ENCODE measurements at regions not wholly inside any gene's neighbourhood (a gene's known extent, or its start where the extent isn't known, plus 50 kb on each side); places are given as distances from the start of the nearest gene placed in this dataset.

DNA sequence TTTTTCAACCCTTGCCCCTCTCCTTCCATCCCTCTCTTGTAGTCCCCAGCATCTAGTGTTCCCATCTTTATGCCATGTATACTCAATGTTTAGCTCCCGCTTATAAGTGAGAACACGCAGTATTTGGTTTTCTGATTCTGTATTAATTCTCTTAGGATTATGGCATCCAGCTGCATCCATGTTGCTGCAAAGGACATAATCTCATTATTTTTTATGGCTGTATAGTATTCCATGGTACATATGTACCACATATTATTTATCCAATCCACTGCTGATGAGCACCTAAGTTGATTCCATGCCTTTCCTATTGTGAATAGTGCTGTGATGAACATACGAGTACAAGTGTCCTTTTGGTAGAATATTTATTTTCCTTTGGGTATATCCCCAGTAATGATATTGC is 66.8 kb downstream of the UNC5CL start (continued):
- no peak for TF ChIP-seq ZHX2 (IDR thresholded peaks at IDR 0.05; ENCODE audit: low read depth)
- no peak for TF ChIP-seq ZHX2 (CRISPR knock-in tag; IDR thresholded peaks at IDR 0.05; ENCODE audit: borderline replicate concordance)
- TF ChIP-seq ZNF780A (CRISPR knock-in tag; IDR thresholded peaks at IDR 0.05): no peak
- TF ChIP-seq ZNF670 (CRISPR knock-in tag; IDR thresholded peaks at IDR 0.05; ENCODE audit: borderline replicate concordance): no peak
- TF ChIP-seq HCFC1 (IDR thresholded peaks at IDR 0.05; ENCODE audit: low read depth, low read length): no peak
- no peak for TF ChIP-seq ZNF768 (CRISPR knock-in tag; IDR thresholded peaks at IDR 0.05)
- TF ChIP-seq SAP130 (CRISPR knock-in tag; IDR thresholded peaks at IDR 0.05; ENCODE audit: low read depth): no peak
- no peak for TF ChIP-seq NBN (conservative IDR thresholded peaks at IDR 0.05)

GRCh38 chr6:40968620-40969164 is 70.3 kb downstream of the UNC5CL start:
- DNase-seq (ENCODE audit: low spot score): no peak
- POLR2A ChIA-PET: no interaction called here
- intact Hi-C loops (cut with micrococcal nuclease; ENCODE audit: unreplicated experiment) (no loop called here), in situ Hi-C loops (cut with HindIII; ENCODE audit: extremely low pct_ligation_motif_present, low pct_unique_long_range_greater_than_20kb) (no loop called here)
- Histone ChIP-seq H3K9ac (ENCODE audit: insufficient read depth, low read depth, low read length) (no peak overlapping the region), H3K36me3 (replicated peaks in 1 of 2; ENCODE audit: control insufficient read depth in 1 of 2, insufficient read depth in 2 of 2, low read length in 2 of 2) (no peaks in the 10 kb centered on the region), H3K27me3 (ENCODE audit: control insufficient read depth in 1 of 2, insufficient read depth in 2 of 2, low read length in 2 of 2) (no peaks in the 10 kb centered on the region), H3K4me2 (ENCODE audit: low read depth, low read length) (no peak overlapping the region), H3K4me3 (replicated peaks in 1 of 3; ENCODE audit: insufficient read depth in 1 of 3, low read depth in 2 of 3, low read length in 3 of 3) (no peak overlapping the region), H4K20me1 (ENCODE audit: insufficient read depth, low read length) (no peaks in the 10 kb centered on the region), H2AFZ (ENCODE audit: low read length) (no peak overlapping the region), H3K79me2 (ENCODE audit: insufficient read depth, low read length) (no peaks in the 10 kb centered on the region), H3K27ac (ENCODE audit: extremely low read length, insufficient read depth, low read length) (no peak overlapping the region), H3K4me1 (ENCODE audit: insufficient read depth, low read length) (peaks cover 27% of the 10 kb centered on the region), H3K9me3 (ENCODE audit: low read length) (no peaks in the 10 kb centered on the region)
- no TSS peak for BruUV-seq (replicated peaks)
- ATAC-seq: no peak
- CTCF ChIA-PET (ENCODE audit: low intra/inter-chr PET ratio, low total read pairs): no interaction called here
- TF ChIP-seq CEBPB (IDR thresholded peaks at IDR 0.05; ENCODE audit: borderline replicate concordance, low read depth, low read length): peak; percentile 34; the same call in 1 of the 2 replicates
- TF ChIP-seq NR3C1 (CRISPR knock-in tag; IDR thresholded peaks at IDR 0.05): no peak
- peak; percentile 83 for TF ChIP-seq ZNF629 (CRISPR knock-in tag; conservative IDR thresholded peaks at IDR 0.05)
- no peak for TF ChIP-seq TMF1 (CRISPR knock-in tag; IDR thresholded peaks at IDR 0.05; ENCODE audit: low read depth)
- peak; percentile 32; the same call in 1 of the 2 replicates for TF ChIP-seq CEBPG (CRISPR knock-in tag; IDR thresholded peaks at IDR 0.05)
- FAIRE-seq: no peak
